ENCODE measurements at regions not wholly inside any gene's neighbourhood (a gene's known extent, or its start where the extent isn't known, plus 50 kb on each side); places are given as distances from the start of the nearest gene placed in this dataset.

GRCh38 chr13:50358231-50359040 is 343.2 kb downstream of the KCNRG start:
- no peak for TF ChIP-seq RCOR1 (IDR thresholded peaks at IDR 0.05; ENCODE audit: insufficient replicate concordance, low read length)
- TF ChIP-seq NFE2L2 (IDR thresholded peaks at IDR 0.05; ENCODE audit: low read depth, low read length), result no peak
- TF ChIP-seq POLR2A (IDR thresholded peaks at IDR 0.05; ENCODE audit: low read depth, low read length), result no peak
- no peak for TF ChIP-seq MXI1 (IDR thresholded peaks at IDR 0.05; ENCODE audit: borderline replicate concordance, low read depth, low read length)
- no peak for TF ChIP-seq USF2 (IDR thresholded peaks at IDR 0.05; ENCODE audit: low read depth, low read length)
- in situ Hi-C loops (cut with MboI; ENCODE audit: low sequenced_read_pairs), result no loop called here
- POLR2A ChIA-PET (ENCODE audit: unreplicated experiment), result interaction anchor here (0.7 kb wide), 1 partner anchor 53 kb away, joined by 3 read pairs; no protein-coding TSS in a partner anchor

More at GRCh38 chr13:50358231-50359040, 343.2 kb downstream of the KCNRG start:
- DNase-seq (no peak), ATAC-seq (ENCODE audit: low read depth) (no peak)
- Histone ChIP-seq H2BK15ac (ENCODE audit: low read depth, low read length) (no peak overlapping the region), H3K56ac (ENCODE audit: extremely low read depth, insufficient read depth, low read length) (no peak overlapping the region), H2BK5ac (ENCODE audit: low read depth, low read length, poor library complexity, severe bottlenecking) (no peak overlapping the region), H3K4me2 (ENCODE audit: low read depth, low read length) (no peak overlapping the region), H3K14ac (replicated peaks; ENCODE audit: low read depth, low read length) (no peak overlapping the region), H3K79me1 (ENCODE audit: low read depth in 1 of 2, low read length in 2 of 2) (no peaks in the 10 kb centered on the region), H3K27ac (ENCODE audit: insufficient read depth, low read length) (no peak overlapping the region), H3K4ac (ENCODE audit: low read depth, low read length) (no peak overlapping the region; the same call in 1 of the 2 replicates), H2AFZ (replicated peaks; ENCODE audit: low read length, poor library complexity) (no peak overlapping the region), H3K4me1 (ENCODE audit: control insufficient read depth, insufficient read depth, low read length) (peaks cover 14% of the 10 kb centered on the region), H2AK9ac (replicated peaks; ENCODE audit: low read depth, low read length, poor library complexity) (no peak overlapping the region), H3K9me3 (ENCODE audit: control insufficient read depth, insufficient read depth, low read length) (no peaks in the 10 kb centered on the region), H2AK5ac (ENCODE audit: low read depth, low read length) (no peak overlapping the region; the same call in 1 of the 2 replicates), H3K23ac (ENCODE audit: low read depth, low read length) (no peak overlapping the region), H3K18ac (ENCODE audit: low read depth, low read length) (no peak overlapping the region), H3K9ac (ENCODE audit: low read depth, low read length) (no peak overlapping the region), H4K91ac (ENCODE audit: insufficient read depth, low read depth, low read length) (no peak overlapping the region), H4K20me1 (ENCODE audit: insufficient read depth, low read length) (no peaks in the 10 kb centered on the region), H4K5ac (ENCODE audit: low read depth, low read length) (no peak overlapping the region; the same call in 1 of the 2 replicates), H4K8ac (ENCODE audit: low read depth in 2 of 2, low read length in 2 of 2) (no peak overlapping the region), H2BK20ac (ENCODE audit: low read depth, low read length) (no peak overlapping the region), H2BK120ac (ENCODE audit: low read depth, low read length) (no peak overlapping the region), H3K27me3 (ENCODE audit: control insufficient read depth, insufficient read depth, low read length) (no peaks in the 10 kb centered on the region; the same call in 1 of the 2 replicates), H3K4me3 (ENCODE audit: insufficient read depth, low read depth, low read length) (no peak overlapping the region), H3K9me1 (ENCODE audit: insufficient read depth, low read length) (peaks cover 9% of the 10 kb centered on the region; the same call in 1 of the 2 replicates), H3K36me3 (ENCODE audit: control insufficient read depth, insufficient read depth, low read length) (no peaks in the 10 kb centered on the region)
- BruUV-seq (replicated peaks), result no TSS peak
- no CpG with 5 or more reads among the region's 1 CpG for WGBS, 2 experiments (ENCODE audit: extremely low coverage in 2 of 2, insufficient read length in 1 of 2)
- intact Hi-C loops (cut with micrococcal nuclease) (no loop called here), dilution Hi-C loops (cut with HindIII; ENCODE audit: low sequenced_read_pairs, unreplicated experiment) (no loop called here)
- CTCF ChIA-PET, result interaction anchor here (0.6 kb wide), 1 partner anchor 302 kb away, joined by 3 read pairs; no protein-coding TSS in a partner anchor
